Skeletal muscle tissue (tissue), 3 donors: ENCODE measurements at regions not wholly inside any gene's neighbourhood (a gene's known extent, or its start where the extent isn't known, plus 50 kb on each side); places are given as distances from the start of the nearest gene placed in this dataset.

Source experiments
- H3K27ac ChIP-seq: one replicate; pipeline ENCODE4 v1.7.0; 2013; ENCODE audit warnings: mild to moderate bottlenecking, low read depth, low read length, inconsistent platforms
- H3K27me3 ChIP-seq, 3 donors: one replicate each; pipeline ENCODE4 v1.7.0; 2013; ENCODE audit warnings: low read length in 3 of 3; ENCODE audit not compliant: control insufficient read depth in 3 of 3, insufficient read depth in 3 of 3
- H3K36me3 ChIP-seq, 3 donors: one replicate each; pipeline ENCODE4 v1.7.0; 2013; ENCODE audit warnings: low read length in 3 of 3; ENCODE audit not compliant: control insufficient read depth in 3 of 3, insufficient read depth in 3 of 3
- H3K4me1 ChIP-seq, 3 donors: one replicate each; pipeline ENCODE4 v1.7.0; 2013; ENCODE audit warnings: low read length in 3 of 3, mild to moderate bottlenecking in 3 of 3; ENCODE audit not compliant: control insufficient read depth in 3 of 3, insufficient read depth in 3 of 3
- H3K4me3 ChIP-seq, 3 donors: one replicate each; pipeline ENCODE4 v1.7.0; 2013; ENCODE audit warnings: low read length in 3 of 3
- H3K9ac ChIP-seq, 3 donors: one replicate each; pipeline ENCODE4 v1.7.0; 2013; ENCODE audit warnings: low read length in 3 of 3, mild to moderate bottlenecking in 3 of 3, moderate library complexity in 2 of 3, low read depth in 1 of 3
- H3K9me3 ChIP-seq, 3 donors: one replicate each; pipeline ENCODE4 v1.7.0; 2013; ENCODE audit warnings: low read length in 3 of 3; ENCODE audit not compliant: control insufficient read depth in 3 of 3
- donor health status: Osteomylitis.

GRCh38 chr2:199113111-199113510 is 344.6 kb downstream of the SATB2 start:
- no peak overlapping the region for H3K4me3 ChIP-seq
- H3K4me1 ChIP-seq, result no peaks in the 10 kb centered on the region
- no peaks in the 10 kb centered on the region for H3K27me3 ChIP-seq
- no peaks in the 10 kb centered on the region for H3K9me3 ChIP-seq
- H3K9ac ChIP-seq, result no peak overlapping the region
- no peak overlapping the region for H3K27ac ChIP-seq
- H3K36me3 ChIP-seq, result no peaks in the 10 kb centered on the region

GRCh38 chr2:199111458-199111857 is 346.3 kb downstream of the SATB2 start:
- no peak overlapping the region for H3K9ac ChIP-seq
- H3K4me1 ChIP-seq, result no peaks in the 10 kb centered on the region
- H3K4me3 ChIP-seq, result no peak overlapping the region
- H3K27ac ChIP-seq, result no peak overlapping the region
- no peaks in the 10 kb centered on the region for H3K36me3 ChIP-seq
- H3K27me3 ChIP-seq, result no peaks in the 10 kb centered on the region
- no peaks in the 10 kb centered on the region for H3K9me3 ChIP-seq

GRCh38 chr2:199108056-199108455 is 349.7 kb downstream of the SATB2 start:
- Histone ChIP-seq H3K27me3 (no peaks in the 10 kb centered on the region), H3K36me3 (no peaks in the 10 kb centered on the region), H3K9me3 (no peaks in the 10 kb centered on the region), H3K27ac (no peak overlapping the region), H3K9ac (no peak overlapping the region), H3K4me1 (no peaks in the 10 kb centered on the region), H3K4me3 (no peak overlapping the region)

- no peak overlapping the region for H3K27ac ChIP-seq
- H3K4me1 ChIP-seq, result no peaks in the 10 kb centered on the region
- H3K4me3 ChIP-seq, result no peak overlapping the region
- no peaks in the 10 kb centered on the region for H3K36me3 ChIP-seq
- H3K27me3 ChIP-seq, result no peaks in the 10 kb centered on the region
- no peaks in the 10 kb centered on the region for H3K9me3 ChIP-seq
- H3K9ac ChIP-seq, result no peak overlapping the region
Observed at GRCh38 chr2:199105826-199106225, 351.9 kb downstream of the SATB2 start.

GRCh38 chr2:199101487-199101886 is 356.3 kb downstream of the SATB2 start:
- Histone ChIP-seq H3K36me3 (no peaks in the 10 kb centered on the region), H3K27ac (no peak overlapping the region), H3K4me1 (no peaks in the 10 kb centered on the region), H3K4me3 (no peak overlapping the region), H3K27me3 (no peaks in the 10 kb centered on the region), H3K9ac (no peak overlapping the region), H3K9me3 (no peaks in the 10 kb centered on the region)

GRCh38 chr2:199100326-199101110 is 357.2 kb downstream of the SATB2 start:
- H3K4me1 ChIP-seq, result no peaks in the 10 kb centered on the region
- no peak overlapping the region for H3K9ac ChIP-seq

GRCh38 chr2:199092419-199092818 is 365.3 kb downstream of the SATB2 start:
- Histone ChIP-seq H3K27ac (no peak overlapping the region), H3K36me3 (no peaks in the 10 kb centered on the region), H3K4me1 (no peaks in the 10 kb centered on the region), H3K9ac (no peak overlapping the region), H3K27me3 (no peaks in the 10 kb centered on the region), H3K4me3 (no peak overlapping the region), H3K9me3 (no peaks in the 10 kb centered on the region)

More at GRCh38 chr2:199100326-199101110, 357.2 kb downstream of the SATB2 start:
- Histone ChIP-seq H3K27me3 (no peaks in the 10 kb centered on the region), H3K9me3 (no peaks in the 10 kb centered on the region), H3K36me3 (no peaks in the 10 kb centered on the region), H3K27ac (no peak overlapping the region), H3K4me3 (no peak overlapping the region)

GRCh38 chr2:199085261-199085660 is 372.5 kb downstream of the SATB2 start:
- Histone ChIP-seq H3K27me3 (no peaks in the 10 kb centered on the region), H3K4me3 (no peak overlapping the region), H3K9me3 (no peaks in the 10 kb centered on the region), H3K36me3 (no peaks in the 10 kb centered on the region), H3K27ac (no peak overlapping the region), H3K9ac (no peak overlapping the region), H3K4me1 (no peaks in the 10 kb centered on the region)

GRCh38 chr2:199070322-199070949 is 387.3 kb downstream of the SATB2 start:
- H3K9me3 ChIP-seq, result no peaks in the 10 kb centered on the region
- H3K9ac ChIP-seq, result no peak overlapping the region
- H3K27me3 ChIP-seq, result no peaks in the 10 kb centered on the region
- H3K4me3 ChIP-seq, result no peak overlapping the region
- H3K36me3 ChIP-seq, result no peaks in the 10 kb centered on the region
- H3K4me1 ChIP-seq, result no peaks in the 10 kb centered on the region
- H3K27ac ChIP-seq, result no peak overlapping the region

GRCh38 chr2:199064201-199064600 is 393.5 kb downstream of the SATB2 start:
- H3K36me3 ChIP-seq, result no peaks in the 10 kb centered on the region
- H3K27me3 ChIP-seq, result no peaks in the 10 kb centered on the region
- no peak overlapping the region for H3K4me3 ChIP-seq
- H3K9me3 ChIP-seq, result no peaks in the 10 kb centered on the region
- H3K4me1 ChIP-seq, result no peaks in the 10 kb centered on the region
- H3K9ac ChIP-seq, result no peak overlapping the region
- no peak overlapping the region for H3K27ac ChIP-seq
